ENCODE measurements at regions not wholly inside any gene's neighbourhood (a gene's known extent, or its start where the extent isn't known, plus 50 kb on each side); places are given as distances from the start of the nearest gene placed in this dataset.

DNA sequence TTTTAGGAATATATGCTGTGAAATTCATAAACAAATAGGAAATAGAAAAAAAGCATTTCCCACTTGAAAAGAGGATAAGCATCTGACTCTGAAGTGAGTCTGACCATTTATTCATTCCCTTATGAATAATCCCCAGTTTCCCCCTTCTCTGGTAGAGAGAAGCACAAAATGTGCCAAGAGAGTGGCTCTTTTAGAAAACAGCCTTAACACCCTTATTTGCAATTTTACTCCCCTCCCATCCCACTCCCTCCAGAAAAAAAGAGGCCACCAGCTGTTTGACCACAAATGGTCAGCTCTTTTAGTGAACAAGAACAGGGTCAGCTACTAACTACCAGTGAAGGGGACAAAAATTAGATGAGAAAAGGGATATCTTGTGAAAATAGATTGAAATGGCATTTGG lies 184.5 kb upstream of the ADAMTS9 start:
- no peak for TF ChIP-seq EZH2 (IDR thresholded peaks at IDR 0.05; ENCODE audit: insufficient read depth, poor library complexity, severe bottlenecking)
- TF ChIP-seq EZH2phosphoT487 (IDR thresholded peaks at IDR 0.05; ENCODE audit: insufficient read depth, low read depth), result no peak
